ENCODE measurements at regions not wholly inside any gene's neighbourhood (a gene's known extent, or its start where the extent isn't known, plus 50 kb on each side); places are given as distances from the start of the nearest gene placed in this dataset.

- TF ChIP-seq CTCF (IDR thresholded peaks at IDR 0.05; ENCODE audit: low read length) = no peak
- no peak for TF ChIP-seq EZH2 (IDR thresholded peaks at IDR 0.05; ENCODE audit: borderline replicate concordance, low read length)
Measured at GRCh38 chr12:127642208-127642607, 624.8 kb upstream of the TMEM132C start.
